Tibial nerve (tissue), 3 donors: ENCODE measurements at regions not wholly inside any gene's neighbourhood (a gene's known extent, or its start where the extent isn't known, plus 50 kb on each side); places are given as distances from the start of the nearest gene placed in this dataset.

Source experiments
- EP300 ChIP-seq, 2 donors: sonication (generic); formaldehyde crosslinking; IDR thresholded peaks; one replicate each; pipeline ENCODE4 v1.6.1; 2017; ENCODE audit warnings: antibody characterized with exemption in 2 of 2, mild to moderate bottlenecking in 1 of 2
- POLR2A ChIP-seq, 2 donors: fragments of 450-650 bp; IDR thresholded peaks; one replicate each; pipeline ENCODE4 v1.6.1; 2017; ENCODE audit warnings: antibody characterized with exemption in 2 of 2, mild to moderate bottlenecking in 2 of 2, moderate library complexity in 2 of 2

GRCh38 chr12:130097342-130097741 is 64.9 kb upstream of the FZD10 start:
- TF ChIP-seq POLR2A (IDR thresholded peaks at IDR 0.05) (no peak), EP300 (IDR thresholded peaks at IDR 0.05) (no peak)
